ENCODE measurements at regions not wholly inside any gene's neighbourhood (a gene's known extent, or its start where the extent isn't known, plus 50 kb on each side); places are given as distances from the start of the nearest gene placed in this dataset.

- no peak for DNase-seq (ENCODE audit: low read depth)
Measured at GRCh38 chr20:51335329-51335841, 207.1 kb downstream of the NFATC2 start.

GRCh38 chr20:51334609-51335008 is 207.9 kb downstream of the NFATC2 start:
- no peak for DNase-seq (ENCODE audit: low read depth)

DNA sequence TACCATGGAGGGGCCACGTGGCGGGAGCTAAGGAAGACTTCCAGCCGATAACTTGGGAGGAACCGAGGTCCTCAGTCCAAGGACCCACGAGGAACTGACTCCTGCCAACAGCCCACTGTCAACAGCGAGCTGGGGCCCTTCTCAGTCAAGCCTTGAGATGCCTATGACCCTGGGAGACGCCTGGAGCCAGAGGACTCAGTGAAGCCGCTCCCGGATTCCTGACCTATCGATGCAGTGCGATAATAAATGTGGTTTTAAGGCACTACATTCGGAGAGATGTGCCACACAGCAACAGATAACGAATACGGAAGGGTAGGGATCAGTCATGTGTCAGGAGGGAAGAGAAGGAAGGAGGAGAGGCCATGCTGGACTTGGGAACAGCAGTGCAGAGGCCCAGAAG is 208.5 kb downstream of the NFATC2 start:
- DNase-seq (ENCODE audit: low read depth) = no peak

DNA sequence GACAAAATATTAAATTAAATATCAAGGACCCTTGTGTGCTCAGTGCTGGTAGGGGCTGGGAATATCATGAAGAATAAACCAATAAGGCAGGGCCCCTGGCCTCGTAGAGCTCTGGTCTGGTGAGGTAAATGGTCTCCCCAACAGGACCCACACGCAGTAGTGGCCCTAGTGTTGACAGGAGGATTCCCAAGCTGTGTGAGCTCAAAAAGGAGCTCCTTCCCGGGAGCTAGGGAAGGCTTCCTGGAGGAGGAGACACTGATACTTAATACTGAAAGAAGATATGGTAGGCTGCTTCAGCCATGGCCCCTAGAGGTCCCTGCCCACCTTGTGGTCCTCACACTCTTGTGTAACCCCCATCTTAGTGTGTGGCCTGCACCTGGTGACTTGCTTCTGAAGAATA is 209.1 kb downstream of the NFATC2 start:
- no peak for DNase-seq (ENCODE audit: low read depth)

DNA sequence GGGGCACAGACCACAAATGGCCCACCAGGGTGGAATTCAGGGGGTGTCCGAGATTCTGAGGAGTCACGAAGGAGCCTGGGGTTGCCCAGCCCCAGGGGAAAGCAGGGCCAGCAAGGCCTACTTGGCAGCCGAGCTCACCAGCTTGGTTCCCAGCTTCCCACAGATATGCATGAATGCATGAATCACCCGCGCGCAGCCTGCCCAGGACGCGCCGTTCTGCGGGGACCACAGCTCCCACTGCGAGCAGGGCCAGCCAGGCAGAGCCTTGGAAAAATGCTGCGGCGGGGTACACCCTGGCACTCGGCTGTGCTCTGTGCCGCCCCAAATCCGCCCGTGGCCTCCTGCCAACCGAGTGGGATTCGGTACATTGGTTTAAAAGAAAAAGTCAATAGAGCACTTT is 211.0 kb downstream of the NFATC2 start:
- no peak for DNase-seq (ENCODE audit: low read depth)

DNA sequence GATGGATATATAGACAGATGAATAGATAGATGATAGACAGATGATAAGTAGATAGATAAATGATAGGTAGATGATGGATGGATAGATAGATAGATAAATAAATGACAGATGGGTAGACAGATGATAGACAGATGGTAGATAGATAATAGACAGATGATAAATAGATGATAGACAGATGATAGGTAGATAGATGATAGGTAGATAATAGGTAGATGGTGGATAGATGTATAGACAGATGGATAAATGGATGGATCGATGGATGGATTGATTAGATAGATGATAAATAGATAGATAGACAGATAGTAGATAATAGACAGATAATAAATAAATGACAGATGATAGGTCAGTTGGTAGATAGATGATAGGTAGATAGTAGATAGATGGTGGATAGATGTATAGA is 212.7 kb downstream of the NFATC2 start:
- DNase-seq (ENCODE audit: low read depth) = no peak

GRCh38 chr20:51327251-51327841 is 215.2 kb downstream of the NFATC2 start:
- DNase-seq (ENCODE audit: low read depth) = no peak

DNA sequence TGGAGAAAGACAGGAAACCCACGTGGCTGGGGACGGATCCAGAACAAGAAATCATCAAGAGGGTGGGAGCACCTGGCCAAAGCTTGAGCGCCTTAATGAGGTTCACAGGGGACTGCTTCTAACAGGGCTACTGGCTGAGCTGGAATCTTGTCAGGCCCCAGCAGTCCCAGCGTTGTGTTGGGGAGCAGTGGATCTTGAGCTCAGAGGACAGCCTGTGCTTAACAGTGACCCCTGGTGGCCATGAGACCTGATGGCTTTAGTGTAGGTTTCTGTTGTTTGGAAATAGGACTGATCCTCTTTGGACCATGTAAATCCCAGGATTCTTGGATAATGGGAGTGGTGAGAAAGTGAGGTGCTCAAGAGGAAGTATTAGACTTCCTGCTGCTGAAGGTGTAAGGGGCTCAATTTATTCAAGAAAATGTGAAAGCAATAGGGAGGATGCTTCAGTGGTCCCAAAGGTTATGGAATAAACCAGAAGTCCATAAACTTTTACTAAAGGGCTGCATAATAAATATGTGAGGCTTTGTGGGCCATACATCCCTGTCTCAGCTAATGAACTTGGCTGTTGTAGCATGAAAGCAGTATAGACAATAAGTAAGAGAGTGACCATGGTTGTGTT is 216.2 kb downstream of the NFATC2 start:
- no peak for DNase-seq (ENCODE audit: low read depth)

DNA sequence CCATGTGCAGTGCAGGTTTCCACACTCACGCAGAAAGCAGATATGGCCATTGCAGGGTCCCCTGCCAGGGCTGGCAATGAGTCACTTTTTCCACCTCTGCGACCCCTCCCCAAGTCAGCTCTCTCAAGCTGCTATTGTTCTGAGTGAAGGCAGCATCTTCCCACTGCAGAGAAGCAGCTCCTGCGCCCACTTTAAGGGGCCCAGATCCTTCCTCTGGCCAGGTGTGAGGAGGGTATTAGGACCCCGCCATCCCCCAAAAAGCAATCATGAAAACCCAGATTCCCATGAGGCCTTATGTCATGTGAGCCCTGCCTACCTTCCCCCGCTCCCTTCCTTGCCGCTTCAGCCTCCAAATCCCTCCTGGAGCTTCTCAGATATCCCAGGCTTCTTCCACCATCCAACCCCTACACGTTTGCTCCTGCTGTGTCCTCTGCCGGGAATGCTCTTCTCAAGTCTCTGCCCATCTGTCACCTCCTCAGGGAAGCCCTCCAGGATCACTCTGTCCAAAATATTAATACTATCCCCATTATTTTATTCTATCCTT is 220.3 kb downstream of the NFATC2 start:
- no peak for DNase-seq (ENCODE audit: low read depth)

- DNase-seq (ENCODE audit: low read depth) = no peak
Measured at GRCh38 chr20:51321343-51322163, 221.0 kb downstream of the NFATC2 start.

GRCh38 chr20:51319522-51319921 is 223.0 kb downstream of the NFATC2 start:
- DNase-seq (ENCODE audit: low read depth) = no peak

DNA sequence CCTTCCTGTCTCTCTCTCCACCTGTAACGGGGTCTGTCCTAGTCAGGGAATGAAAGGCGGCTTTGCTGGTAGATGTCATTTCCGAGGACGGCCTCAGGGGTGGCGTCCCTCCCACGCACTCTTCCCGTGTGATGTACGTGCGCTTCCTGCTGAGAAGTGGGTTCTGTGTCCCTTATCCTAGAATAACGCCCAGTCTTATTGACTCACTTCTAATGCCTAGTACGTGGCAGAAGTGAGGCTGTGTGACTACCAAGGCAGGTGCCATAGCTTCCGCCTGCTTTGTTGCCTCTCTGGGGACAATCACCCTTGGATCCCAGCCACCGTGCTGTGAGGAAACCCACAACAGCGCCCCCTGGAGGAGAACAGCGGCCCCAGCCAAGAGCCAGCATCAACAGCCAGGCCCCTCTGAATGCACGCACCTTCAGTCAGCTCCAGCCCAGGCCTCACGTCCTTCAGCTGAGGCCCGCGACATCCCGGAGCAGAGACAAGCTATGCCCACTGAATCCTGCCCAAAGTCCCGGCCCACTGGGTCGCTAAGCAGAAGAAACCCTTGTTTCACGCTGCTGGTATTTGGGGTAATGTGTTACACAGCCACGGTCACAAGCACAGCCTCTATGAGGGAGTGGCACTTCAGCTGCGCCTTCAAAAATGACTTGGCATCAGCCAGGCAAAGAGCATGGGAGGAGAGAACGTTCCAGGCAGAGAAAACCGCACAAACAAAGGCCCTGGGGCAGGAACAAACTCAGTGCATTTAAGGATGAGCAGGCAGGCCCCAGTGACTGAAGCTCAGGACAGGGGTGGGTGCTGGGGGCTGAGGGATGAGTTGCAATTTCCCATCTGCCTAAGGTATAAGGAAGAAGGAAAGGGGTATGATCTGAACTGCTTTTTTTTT is 224.2 kb downstream of the NFATC2 start:
- DNase-seq (ENCODE audit: low read depth) = peak; percentile 23

DNA sequence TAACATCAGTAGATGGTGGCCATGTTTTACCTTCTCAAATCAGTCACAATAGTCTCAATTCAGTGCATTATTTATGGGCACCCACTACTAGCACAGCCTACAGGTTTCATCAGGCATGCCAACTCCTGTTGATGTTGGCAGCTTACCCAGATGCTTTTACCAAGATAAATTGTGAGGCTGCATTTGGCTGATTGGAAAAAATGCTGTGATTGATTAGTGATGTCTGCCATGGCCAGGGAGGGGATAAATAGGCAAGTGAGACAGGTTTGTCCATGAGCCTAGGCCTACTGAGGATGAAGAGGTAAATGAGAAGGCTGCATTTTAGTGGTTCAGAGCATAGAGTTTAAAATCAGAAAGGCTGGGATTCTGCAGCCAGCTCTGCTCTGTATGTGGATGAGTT is 227.1 kb downstream of the NFATC2 start:
- no peak for DNase-seq (ENCODE audit: low read depth)

DNA sequence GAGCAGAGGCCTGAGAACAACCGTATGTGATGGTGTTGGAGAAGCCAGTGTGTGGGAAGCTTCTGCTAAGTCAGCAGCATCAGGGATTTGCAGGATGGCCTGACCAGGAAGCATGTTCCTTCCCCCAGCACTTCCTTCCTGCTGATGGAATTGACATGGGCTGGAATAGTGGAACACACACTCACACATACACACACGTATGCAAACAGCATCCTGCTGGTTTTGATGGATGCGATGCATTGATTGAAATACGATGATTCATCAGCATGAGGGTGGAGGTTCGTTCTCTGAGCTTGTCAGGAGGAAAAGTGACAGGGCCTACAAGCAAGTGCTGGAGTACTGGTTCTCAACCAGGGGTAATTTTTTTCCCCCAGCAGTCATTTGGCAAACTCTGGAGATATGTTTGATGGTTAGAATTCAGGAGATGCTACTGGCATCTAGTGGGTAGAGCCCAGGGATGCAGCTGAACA is 229.1 kb downstream of the NFATC2 start:
- DNase-seq (ENCODE audit: low read depth) = no peak

GRCh38 chr20:51312480-51312783 is 230.1 kb downstream of the NFATC2 start:
- no peak for DNase-seq (ENCODE audit: low read depth)

DNA sequence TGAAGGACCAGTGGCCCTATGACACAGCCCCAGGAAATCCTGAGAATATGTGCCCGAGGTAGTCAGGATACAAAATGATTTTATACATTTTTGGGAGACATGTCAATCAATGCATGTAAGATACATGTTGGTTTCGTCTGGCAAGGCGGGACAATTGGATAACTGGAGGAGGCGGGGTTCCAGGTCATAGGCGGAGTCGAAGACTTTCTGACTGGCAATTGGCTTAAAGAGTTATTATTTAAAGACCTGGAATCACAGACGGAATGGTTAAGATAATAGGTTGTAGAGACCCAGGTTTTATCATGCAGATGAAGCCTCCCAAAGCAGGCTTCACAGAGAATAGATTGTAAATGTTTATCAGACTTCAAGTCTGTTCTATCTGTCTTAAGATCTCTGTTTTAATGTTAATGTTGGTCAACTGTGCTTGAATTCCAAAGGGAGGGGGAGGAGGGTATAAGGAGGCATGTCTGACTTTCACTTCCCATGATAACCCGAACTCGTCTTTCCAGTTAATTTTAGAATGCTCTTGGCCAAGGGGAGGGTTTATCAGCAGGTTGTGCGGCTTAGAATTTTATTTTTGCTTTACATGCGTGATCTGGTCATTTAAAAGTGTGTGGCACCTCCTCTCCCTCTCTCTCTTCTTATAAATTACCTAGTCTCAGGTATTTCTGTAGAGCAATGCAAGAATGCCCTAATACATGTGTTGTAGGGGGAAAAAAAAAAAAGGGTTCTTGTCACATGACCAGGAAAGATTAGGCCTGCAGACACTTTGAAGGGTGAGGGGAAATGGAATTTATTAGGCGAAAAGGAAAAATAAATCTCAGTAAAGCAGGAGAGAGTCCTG is 230.7 kb downstream of the NFATC2 start:
- no peak for DNase-seq (ENCODE audit: low read depth)

GRCh38 chr20:51310216-51310615 is 232.3 kb downstream of the NFATC2 start:
- DNase-seq (ENCODE audit: low read depth) = no peak

- no peak for DNase-seq (ENCODE audit: low read depth)
Measured at GRCh38 chr20:51309128-51309527, 233.4 kb downstream of the NFATC2 start.

DNA sequence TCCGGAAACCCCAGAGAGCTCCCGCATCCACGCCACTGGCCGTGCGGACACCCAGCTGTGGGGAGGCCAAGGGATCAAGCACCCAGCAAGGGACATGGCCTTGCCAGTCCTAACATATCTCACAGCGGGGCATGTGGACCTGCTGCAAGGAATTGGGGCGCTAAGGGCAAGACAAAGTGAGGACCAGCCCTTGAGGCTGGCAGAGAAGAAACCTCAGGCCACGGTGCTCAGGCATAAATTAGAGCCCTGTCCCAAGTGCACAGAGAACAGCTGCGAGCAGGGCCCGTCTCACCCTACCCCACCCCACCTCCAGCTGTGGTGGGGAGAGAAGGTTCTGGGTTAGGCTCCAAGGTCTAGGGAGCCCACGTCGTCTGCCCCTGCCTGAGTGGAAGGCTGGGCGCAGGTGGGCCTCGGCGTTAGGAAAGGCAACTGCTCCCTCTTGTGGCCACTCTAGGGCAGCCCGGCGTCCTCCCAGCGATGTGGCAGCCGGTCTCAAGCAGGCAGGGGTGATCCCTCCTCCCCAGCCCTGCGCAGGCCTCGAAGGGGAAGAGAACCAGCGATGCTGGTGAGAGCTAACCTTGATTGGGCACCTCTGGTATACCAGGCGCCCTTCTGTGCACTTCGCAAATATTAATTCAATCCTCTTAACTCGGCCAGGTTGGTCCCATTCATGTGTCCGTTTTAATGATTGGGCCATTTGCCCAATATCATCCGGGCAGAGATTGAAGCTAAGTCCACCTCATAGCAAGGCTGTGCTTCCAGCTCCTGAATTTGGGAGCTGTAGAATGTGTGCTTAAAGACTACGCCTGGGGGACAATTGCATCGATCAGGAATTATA is 235.8 kb downstream of the NFATC2 start:
- peak; percentile 60 for DNase-seq (ENCODE audit: low read depth)

- no peak for DNase-seq (ENCODE audit: low read depth)
Measured at GRCh38 chr20:51306081-51306480, 236.4 kb downstream of the NFATC2 start.
